ENCODE measurements at regions not wholly inside any gene's neighbourhood (a gene's known extent, or its start where the extent isn't known, plus 50 kb on each side); places are given as distances from the start of the nearest gene placed in this dataset.
A peak's percentile ranks its signal among the peaks of the same experiment; 100 is the strongest.
"Not testable (repeated sequence)": the region's sequence is repeated elsewhere in the genome, so short reads cannot be mapped to it uniquely, and the experiment has no call there.

DNA sequence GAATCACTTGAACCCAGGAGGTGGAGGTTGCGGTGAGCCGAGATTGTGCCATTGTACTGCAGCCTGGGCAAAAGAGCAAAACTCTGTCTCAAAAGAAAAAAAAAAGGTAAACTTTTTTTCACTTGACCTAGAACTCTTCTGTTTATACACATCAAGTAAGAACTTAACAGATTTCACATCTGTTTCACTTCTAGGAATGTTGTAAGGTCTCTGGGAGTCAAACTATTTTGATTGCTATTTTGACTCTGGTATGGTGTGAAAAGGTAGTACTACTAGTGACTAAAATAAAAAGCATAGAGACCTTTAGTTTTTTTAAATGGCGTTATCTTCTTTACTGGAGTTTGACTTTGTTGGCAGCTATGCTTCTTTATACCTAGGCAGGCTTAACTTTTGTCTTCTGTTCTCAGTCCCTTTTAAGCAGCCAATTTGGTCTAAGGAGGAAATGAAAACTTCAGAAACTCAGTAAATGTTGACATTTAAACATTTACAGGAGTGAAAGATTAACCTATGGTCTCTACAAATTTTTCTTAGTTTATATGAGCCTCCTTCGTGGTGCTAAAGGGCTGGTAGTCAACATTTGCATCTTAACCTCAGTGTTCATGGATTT lies 84.7 kb downstream of the METTL2B start:
- DNase-seq (ENCODE audit: low read depth), result peak; percentile 9
- not testable (repeated sequence) for H3K4me3 ChIP-seq (ENCODE audit: low read depth, low read length)

DNA sequence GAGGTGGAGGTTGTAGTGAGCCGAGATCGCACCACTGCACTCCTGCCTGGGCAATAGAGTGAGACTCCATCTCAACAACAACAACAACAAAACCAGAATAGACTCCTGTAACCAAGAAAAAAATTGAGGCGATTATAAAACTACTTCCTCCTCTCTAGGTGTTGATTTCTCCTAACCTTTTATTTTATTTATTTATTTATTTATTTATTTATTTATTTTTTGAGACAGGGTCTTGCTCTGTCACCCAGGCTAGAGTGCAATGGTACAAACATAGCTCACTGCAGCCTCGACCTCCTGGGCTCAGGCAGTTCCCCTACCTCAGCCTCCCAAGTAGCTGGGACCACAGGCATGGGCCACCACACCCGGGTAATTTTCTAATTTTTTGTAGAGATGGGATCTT lies 86.2 kb downstream of the METTL2B start:
- not testable (repeated sequence) for DNase-seq (ENCODE audit: low read depth); H3K4me3 ChIP-seq (ENCODE audit: low read depth, low read length)

DNA sequence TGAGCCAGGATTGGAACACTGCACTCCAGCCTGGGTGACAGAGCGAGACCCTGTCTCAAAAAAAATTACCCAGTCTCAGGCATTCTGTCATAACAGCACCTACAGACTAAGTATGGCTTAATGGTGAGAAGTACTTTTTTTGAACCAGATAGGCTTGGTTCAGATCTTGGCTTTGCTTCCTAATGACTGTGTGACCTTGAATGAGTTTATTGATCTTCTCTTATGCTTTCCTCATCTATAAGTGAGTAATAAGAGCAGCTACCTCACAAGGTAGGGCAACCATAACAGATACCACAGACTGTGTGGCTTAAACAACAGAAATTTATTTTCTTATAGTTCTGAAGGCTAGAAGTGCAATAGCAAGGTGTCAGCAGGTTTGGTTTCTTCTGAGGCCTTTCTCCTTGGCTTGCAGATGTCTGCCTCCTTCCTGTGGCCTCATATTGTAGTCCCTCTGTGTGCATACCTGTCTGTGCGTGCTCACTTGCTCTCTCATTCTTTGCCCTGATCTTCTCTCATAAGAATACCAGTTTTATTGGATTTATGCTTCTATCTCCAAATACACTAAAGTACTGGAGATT lies 87.7 kb downstream of the METTL2B start:
- not testable (repeated sequence) for DNase-seq (ENCODE audit: low read depth)

DNA sequence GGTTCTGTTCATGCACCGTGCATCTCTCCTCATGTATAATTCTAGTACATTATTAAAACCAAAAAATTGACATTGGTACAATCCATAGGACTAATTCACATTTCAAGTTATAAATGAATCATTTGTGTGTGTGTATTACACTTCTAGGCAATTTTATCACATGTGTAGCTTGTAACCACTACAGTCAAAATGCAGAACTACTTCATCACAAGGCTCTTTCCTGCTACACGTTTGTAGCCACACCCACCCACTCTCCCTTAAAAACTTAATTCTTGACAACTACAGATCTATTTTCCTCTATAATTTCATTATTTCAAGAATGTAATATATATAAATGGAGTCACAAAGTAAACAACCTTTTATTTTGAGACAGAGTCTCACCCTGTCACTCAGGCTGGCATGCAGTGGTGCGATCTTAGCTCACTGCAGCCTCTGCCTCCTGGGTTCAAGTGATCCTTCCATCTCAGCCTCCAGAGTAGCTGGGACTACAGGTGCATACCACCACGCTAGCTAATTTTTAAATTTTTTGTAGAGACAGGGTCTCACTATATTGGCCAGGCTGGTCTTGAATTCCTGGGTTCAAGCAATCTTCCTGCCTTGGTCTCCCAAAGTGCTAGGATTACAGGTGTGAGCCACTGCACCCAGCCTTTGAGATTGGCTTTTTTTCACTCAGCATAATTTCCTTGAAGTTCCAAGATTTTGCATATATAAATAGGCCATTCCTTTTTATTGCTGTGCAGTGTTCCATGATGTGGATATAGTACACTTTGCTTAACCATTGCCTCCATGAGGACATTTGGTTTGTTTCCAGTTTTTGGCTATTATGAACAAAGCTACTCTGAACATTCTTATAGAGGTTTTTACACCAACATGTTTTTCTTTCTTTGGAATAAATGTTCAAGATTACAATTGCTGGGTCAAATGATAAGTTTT lies 88.7 kb downstream of the METTL2B start:
- H3K4me3 ChIP-seq (ENCODE audit: low read depth, low read length); DNase-seq (ENCODE audit: low read depth): not testable (repeated sequence)

More for the DNA sequence above, 87.7 kb downstream of the METTL2B start:
- H3K4me3 ChIP-seq (ENCODE audit: low read depth, low read length), result not testable (repeated sequence)

DNA sequence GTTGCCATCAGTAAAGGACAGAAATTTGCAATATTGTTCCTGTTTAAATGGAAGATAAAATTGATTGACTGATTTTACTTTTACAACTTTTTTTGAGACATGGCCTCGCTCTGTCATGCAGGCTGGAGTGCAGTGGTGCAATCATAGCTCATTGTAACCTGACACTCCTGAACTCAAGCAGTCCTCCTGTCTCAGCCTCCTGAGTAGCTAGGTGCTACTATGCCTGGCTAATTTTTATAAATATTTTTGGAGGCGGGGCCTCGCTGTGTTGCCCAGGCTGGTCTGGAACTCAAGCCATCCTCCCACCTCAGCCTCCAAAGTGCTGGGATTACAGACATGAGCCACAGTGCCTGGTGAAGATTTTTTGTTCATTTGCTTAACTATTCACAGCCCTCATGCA lies 96.8 kb upstream of the GARIN1A start:
- H3K4me3 ChIP-seq (ENCODE audit: low read depth, low read length), result not testable (repeated sequence)

DNA sequence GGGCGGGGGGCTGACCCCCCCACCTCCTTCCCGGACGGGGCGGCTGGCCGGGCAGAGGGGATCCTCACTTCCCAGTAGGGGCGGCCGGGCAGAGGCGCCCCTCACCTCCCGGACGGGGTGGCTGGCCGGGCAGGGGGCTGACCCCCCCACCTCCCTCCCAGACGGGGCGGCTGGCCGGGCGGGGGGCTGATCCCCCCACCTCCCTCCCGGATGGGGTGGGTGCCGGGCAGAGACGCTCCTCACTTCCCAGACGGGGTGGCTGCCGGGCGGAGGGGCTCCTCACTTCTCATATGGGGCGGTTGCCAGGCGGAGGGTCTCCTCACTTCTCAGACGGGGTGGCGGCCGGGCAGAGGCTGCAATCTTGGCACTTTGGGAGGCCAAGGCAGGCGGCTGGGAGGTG lies 95.1 kb upstream of the GARIN1A start:
- not testable (repeated sequence) for H3K4me3 ChIP-seq (ENCODE audit: low read depth, low read length); DNase-seq (ENCODE audit: low read depth)

More for the DNA sequence above, 96.8 kb upstream of the GARIN1A start:
- DNase-seq (ENCODE audit: low read depth), result not testable (repeated sequence)

DNA sequence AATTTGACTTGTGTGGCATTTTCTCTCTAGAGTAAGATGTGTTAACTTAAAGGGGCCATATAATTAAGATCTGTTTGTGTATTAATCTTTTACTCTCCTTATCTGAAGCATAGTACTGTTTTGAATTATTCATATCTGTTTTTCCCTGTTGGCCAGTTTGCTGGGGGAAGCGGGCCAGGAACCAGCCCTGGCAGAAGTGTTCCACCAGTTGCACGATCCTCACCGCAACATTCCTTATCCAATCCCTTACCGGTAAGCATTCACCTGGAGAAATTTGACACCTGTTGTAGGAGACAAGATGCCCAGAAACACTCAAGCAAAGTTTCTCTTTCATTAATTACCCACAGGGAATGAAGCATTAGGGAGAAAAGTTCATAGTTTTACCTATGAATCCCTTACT lies 92.2 kb upstream of the GARIN1A start:
- not testable (repeated sequence) for DNase-seq (ENCODE audit: low read depth); H3K4me3 ChIP-seq (ENCODE audit: low read depth, low read length)

DNA sequence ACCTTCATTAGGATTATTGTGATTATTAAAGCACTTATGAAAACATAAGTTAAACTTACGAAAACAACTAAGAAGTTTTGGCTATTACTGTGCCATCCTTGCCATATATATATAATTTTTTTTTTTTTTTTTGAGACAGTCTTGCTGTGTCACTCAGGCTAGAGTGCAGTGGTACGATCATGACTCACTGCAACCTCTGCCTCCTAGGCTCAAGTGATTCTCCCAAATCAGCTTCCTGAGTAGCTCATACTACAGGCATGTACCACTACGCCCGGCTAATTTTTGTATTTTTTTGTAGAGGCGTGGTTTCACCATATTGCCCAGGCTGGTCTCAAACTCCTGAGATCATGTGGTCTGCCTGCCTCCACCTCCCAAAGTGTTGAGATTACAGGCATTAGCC lies 91.0 kb upstream of the GARIN1A start:
- DNase-seq (ENCODE audit: low read depth), result peak; percentile 54
- not testable (repeated sequence) for H3K4me3 ChIP-seq (ENCODE audit: low read depth, low read length)

DNA sequence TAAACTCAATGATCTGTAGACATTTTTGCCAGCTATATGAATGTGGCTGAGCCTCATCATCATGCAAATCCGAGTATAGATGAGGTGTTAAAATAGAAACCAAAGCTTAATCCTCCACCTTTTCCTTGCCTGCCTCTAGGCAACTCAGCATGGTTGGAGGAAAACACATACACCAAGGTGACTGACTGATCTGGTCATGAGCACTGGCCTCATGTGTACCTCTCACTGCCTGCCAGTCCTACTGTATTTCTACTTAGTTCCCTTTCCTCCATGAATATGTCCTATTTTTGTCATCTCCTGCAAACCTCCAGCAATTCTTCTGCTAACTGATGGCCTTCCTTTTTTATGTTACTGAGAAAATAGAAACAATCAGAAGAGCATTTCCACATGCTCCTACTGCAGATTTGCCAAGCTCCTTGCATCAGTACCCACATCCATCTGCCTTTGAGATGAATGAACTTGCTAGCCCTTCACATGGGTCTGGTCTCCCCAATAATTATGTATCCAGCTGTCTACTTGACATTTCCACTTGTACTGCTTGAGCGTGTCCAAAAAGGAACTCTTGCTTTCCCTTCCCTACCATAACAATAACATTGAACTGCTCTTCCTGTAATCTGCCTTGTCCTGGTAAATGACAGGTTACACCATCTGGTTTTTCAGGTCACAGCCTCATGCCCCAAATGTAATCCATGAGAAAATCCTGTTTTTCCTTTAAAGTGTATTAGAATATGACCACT lies 90.1 kb upstream of the GARIN1A start:
- not testable (repeated sequence) for H3K4me3 ChIP-seq (ENCODE audit: low read depth, low read length); DNase-seq (ENCODE audit: low read depth)

DNA sequence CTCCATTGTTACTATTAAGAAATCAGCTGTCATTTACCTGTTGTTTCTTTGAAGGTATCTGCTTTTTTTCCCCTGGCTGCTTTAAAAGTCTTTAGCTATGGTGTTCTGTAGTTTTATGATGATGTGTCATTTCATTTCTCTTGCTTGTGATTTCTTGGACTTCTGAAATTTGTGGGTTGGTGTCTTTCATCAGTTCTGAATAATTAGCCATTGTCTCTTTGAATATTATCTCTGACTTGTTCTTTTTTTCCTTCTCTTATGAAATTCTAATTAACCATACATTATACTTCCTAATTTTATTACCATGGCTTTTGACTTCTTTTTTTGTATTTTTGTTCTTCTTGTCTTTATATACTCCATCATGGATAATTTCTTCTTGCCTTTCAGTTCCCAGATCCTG lies 85.4 kb upstream of the GARIN1A start:
- DNase-seq (ENCODE audit: low read depth); H3K4me3 ChIP-seq (ENCODE audit: low read depth, low read length): not testable (repeated sequence)

DNA sequence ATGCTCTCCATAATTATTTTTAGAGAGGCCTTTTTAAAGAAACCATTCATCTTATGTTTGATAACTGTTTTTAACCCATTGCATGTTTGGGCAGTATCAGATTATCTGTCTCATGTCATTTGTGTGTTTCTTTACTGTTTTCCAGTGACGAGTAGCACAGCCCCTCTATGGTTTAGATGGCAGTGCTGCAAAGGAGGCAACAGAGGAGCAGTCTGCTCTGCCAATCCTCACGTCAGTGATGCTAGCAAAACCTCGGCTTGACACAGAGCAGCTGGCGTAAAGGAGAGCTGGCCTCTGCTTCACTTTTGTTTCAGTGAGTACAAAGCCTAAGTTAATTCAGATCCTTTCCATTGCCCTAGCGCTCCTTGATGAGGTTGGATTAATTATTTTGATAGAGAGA lies 80.4 kb upstream of the GARIN1A start:
- H3K4me3 ChIP-seq (ENCODE audit: low read depth, low read length), result no peak overlapping the region
- TF ChIP-seq, protein P1, sequence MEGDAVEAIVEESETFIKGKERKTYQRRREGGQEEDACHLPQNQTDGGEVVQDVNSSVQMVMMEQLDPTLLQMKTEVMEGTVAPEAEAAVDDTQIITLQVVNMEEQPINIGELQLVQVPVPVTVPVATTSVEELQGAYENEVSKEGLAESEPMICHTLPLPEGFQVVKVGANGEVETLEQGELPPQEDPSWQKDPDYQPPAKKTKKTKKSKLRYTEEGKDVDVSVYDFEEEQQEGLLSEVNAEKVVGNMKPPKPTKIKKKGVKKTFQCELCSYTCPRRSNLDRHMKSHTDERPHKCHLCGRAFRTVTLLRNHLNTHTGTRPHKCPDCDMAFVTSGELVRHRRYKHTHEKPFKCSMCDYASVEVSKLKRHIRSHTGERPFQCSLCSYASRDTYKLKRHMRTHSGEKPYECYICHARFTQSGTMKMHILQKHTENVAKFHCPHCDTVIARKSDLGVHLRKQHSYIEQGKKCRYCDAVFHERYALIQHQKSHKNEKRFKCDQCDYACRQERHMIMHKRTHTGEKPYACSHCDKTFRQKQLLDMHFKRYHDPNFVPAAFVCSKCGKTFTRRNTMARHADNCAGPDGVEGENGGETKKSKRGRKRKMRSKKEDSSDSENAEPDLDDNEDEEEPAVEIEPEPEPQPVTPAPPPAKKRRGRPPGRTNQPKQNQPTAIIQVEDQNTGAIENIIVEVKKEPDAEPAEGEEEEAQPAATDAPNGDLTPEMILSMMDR (IDR thresholded peaks at IDR 0.05; ENCODE audit: insufficient read depth, low read depth, low read length), result no peak
- no peak for DNase-seq (ENCODE audit: low read depth)

DNA sequence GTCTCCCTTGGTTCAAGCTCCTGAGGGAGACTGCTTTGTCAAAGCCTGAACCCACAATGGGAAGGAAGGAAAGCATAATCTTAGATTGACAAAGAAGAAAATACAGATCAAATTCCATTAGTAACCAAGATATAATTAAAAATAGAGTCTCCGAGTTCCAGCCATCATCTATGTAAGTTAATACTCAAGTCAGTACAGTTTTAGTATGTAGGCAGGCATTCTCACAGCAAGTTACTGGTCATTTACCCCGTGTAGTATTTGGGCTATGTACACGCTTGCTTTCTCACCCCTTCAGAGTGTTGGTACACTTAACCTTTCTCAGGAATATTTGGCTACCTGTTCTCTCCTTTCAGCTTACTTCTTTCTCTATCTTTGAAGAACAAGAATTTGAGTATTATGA lies 79.9 kb upstream of the GARIN1A start:
- not testable (repeated sequence) for DNase-seq (ENCODE audit: low read depth); H3K4me3 ChIP-seq (ENCODE audit: low read depth, low read length)

DNA sequence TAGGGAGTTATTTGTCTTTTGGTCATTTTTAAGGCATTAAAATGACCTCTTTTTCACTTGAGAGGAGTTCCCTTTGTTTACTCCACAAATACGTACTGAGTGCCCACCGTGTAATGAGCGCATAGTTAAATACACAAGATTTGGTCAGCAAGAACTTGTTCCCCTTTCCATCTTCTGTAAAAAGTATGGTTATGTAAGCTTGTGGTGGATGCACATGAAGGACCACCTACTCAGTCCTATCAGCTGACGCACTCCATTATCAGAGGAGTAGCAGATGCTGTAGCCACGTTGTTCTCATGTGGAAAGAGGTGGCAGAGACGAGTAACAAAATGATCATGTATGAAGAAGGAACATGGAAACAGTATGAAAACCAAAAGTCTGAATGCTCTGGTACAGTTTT lies 78.0 kb upstream of the GARIN1A start:
- not testable (repeated sequence) for H3K4me3 ChIP-seq (ENCODE audit: low read depth, low read length); DNase-seq (ENCODE audit: low read depth)

DNA sequence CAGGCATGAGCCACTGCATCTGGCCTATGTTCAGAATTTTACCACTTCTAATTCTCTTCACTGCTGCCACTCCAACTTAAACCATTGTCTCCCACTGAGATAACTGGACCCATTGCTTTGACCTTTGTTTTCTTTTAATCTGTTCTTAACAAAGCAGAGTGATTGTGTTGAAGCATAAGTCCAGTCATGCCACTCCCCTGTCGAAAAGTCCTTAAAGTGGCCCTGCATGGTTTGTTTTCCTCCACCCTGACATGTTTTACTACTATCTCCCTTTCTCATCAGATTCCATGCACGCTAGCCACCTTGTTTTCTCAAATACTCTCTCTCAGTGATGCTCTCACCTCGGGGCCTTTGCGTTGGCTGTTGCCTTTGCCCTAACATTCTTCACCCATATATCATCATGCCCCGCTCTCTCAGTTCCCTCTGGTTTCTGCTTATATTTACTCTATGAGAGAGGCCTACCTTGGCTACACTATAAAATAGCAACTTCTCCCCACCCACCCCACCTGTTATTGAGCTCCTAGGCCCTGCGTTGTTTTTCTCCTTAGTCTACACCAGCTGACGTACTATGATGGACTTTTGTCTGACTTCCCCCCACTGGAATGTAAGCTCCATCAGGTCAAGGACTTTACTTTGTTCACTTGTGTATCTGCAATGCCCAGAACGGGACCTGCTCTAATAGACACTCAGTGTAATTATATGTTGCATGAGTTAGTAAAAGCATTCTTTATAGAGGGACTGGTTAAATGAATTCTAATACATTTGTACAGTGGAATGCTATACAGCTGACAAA lies 75.6 kb upstream of the GARIN1A start:
- DNase-seq (ENCODE audit: low read depth), result peak; percentile 38
- H3K4me3 ChIP-seq (ENCODE audit: low read depth, low read length), result not testable (repeated sequence)

DNA sequence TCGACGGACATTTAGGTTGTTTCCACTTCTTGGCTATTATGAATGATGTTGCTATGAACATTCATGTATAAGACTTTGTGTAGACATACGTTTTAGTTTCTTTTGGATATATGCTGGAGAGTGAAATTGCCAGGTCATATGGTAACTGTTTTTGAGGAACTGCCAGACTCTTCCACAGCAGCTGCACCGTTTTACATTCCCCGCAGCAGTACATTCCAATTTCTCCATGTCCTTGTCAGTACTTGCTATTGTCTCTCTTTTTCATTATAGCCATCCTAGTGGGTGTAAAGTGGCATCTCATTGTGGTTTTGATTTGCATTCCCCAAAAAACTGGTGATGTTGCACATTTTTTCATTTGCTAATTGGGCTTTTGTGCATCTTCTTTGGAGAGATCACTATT lies 73.1 kb upstream of the GARIN1A start:
- DNase-seq (ENCODE audit: low read depth); H3K4me3 ChIP-seq (ENCODE audit: low read depth, low read length): not testable (repeated sequence)

Measured in fibroblast of villous mesenchyme (primary cell).